Right hindlimb (tissue), 1 donor: ENCODE measurements at regions not wholly inside any gene's neighbourhood (a gene's known extent, or its start where the extent isn't known, plus 50 kb on each side); places are given as distances from the start of the nearest gene placed in this dataset.
"Not testable (repeated sequence)": the region's sequence is repeated elsewhere in the genome, so short reads cannot be mapped to it uniquely, and the experiment has no call there.

Experiments
- DNase-seq: peaks from one replicate; pipeline ENCODE4 v3.0.0-alpha.2; 2018

- not testable (repeated sequence) for DNase-seq
Measured at GRCh38 chr1:184184614-184185013, 133.1 kb downstream of the TSEN15 start.

GRCh38 chr1:184185347-184185746 lies 133.8 kb downstream of the TSEN15 start:
- no peak for DNase-seq

- no peak for DNase-seq
Measured at GRCh38 chr1:184186167-184186566, 134.6 kb downstream of the TSEN15 start.

GRCh38 chr1:184187097-184187496 lies 135.6 kb downstream of the TSEN15 start:
- no peak for DNase-seq

GRCh38 chr1:184188037-184188436 lies 136.5 kb downstream of the TSEN15 start:
- no peak for DNase-seq

GRCh38 chr1:184189361-184189760 lies 137.8 kb downstream of the TSEN15 start:
- no peak for DNase-seq

- DNase-seq, result no peak
Measured at GRCh38 chr1:184190616-184191015, 139.1 kb downstream of the TSEN15 start.

- peak; percentile 93 for DNase-seq
Measured at GRCh38 chr1:184191181-184191621, 139.7 kb downstream of the TSEN15 start.

GRCh38 chr1:184192796-184193195 lies 141.3 kb downstream of the TSEN15 start:
- DNase-seq, result no peak

- no peak for DNase-seq
Measured at GRCh38 chr1:184193451-184193850, 141.9 kb downstream of the TSEN15 start.

- DNase-seq, result no peak
Measured at GRCh38 chr1:184194236-184194635, 142.7 kb downstream of the TSEN15 start.

GRCh38 chr1:184195722-184196121 lies 144.2 kb downstream of the TSEN15 start:
- DNase-seq, result not testable (repeated sequence)

- DNase-seq, result no peak
Measured at GRCh38 chr1:184197831-184198230, 146.3 kb downstream of the TSEN15 start.

GRCh38 chr1:184199036-184199435 lies 147.5 kb downstream of the TSEN15 start:
- no peak for DNase-seq

GRCh38 chr1:184199438-184200085 lies 148.0 kb downstream of the TSEN15 start:
- no peak for DNase-seq

GRCh38 chr1:184208622-184209021 lies 157.1 kb downstream of the TSEN15 start:
- DNase-seq, result no peak

- peak; percentile 64 for DNase-seq
Measured at GRCh38 chr1:184210031-184210430, 158.5 kb downstream of the TSEN15 start.

- no peak for DNase-seq
Measured at GRCh38 chr1:184210862-184211261, 159.3 kb downstream of the TSEN15 start.

- DNase-seq, result no peak
Measured at GRCh38 chr1:184212649-184213314, 161.3 kb downstream of the TSEN15 start.

GRCh38 chr1:184214128-184214527 lies 162.6 kb downstream of the TSEN15 start:
- no peak for DNase-seq

GRCh38 chr1:184215274-184215925 lies 163.9 kb downstream of the TSEN15 start:
- DNase-seq, result no peak

- no peak for DNase-seq
Measured at GRCh38 chr1:184218458-184219075, 167.0 kb downstream of the TSEN15 start.

- DNase-seq, result no peak
Measured at GRCh38 chr1:184219414-184219813, 167.4 kb upstream of the C1orf21 start.

- no peak for DNase-seq
Measured at GRCh38 chr1:184219883-184220282, 166.9 kb upstream of the C1orf21 start.
